HFFc6 (cell line): ENCODE measurements at regions not wholly inside any gene's neighbourhood (a gene's known extent, or its start where the extent isn't known, plus 50 kb on each side); places are given as distances from the start of the nearest gene placed in this dataset.

Source experiments
- DNase-seq: peaks from one replicate; pipeline ENCODE4 v3.0.0-alpha.2; 2018
- H3K27ac Mint-ChIP-seq: 2 replicates; pipeline ENCODE4 v1.8.0; 2020; ENCODE audit warnings: mild to moderate bottlenecking, mixed read lengths
- H3K27me3 Mint-ChIP-seq: 2 replicates; pipeline ENCODE4 v1.8.0; 2021; ENCODE audit warnings: mild to moderate bottlenecking, moderate library complexity, mixed read lengths; ENCODE audit not compliant: insufficient read depth
- H3K36me3 Mint-ChIP-seq: 2 replicates; pipeline ENCODE4 v1.8.0; 2021; ENCODE audit warnings: low read depth, mixed read lengths
- H3K4me1 Mint-ChIP-seq: 2 replicates; pipeline ENCODE4 v1.8.0; 2020; ENCODE audit warnings: low read depth, mixed read lengths
- H3K4me3 Mint-ChIP-seq: 2 replicates; pipeline ENCODE4 v1.8.0; 2020; ENCODE audit warnings: mild to moderate bottlenecking, moderate library complexity, mixed read lengths
- H3K9me3 Mint-ChIP-seq: 2 replicates; pipeline ENCODE4 v1.8.0; 2020; ENCODE audit warnings: mild to moderate bottlenecking, mixed read lengths
- CTCF ChIP-seq: fragments of 200-600 bp; sonication (generic); IDR thresholded peaks from 2 replicates; pipeline ENCODE4 v1.5.0; 2021; ENCODE audit warnings: antibody characterized with exemption, mild to moderate bottlenecking

- TF ChIP-seq CTCF: no peak
- no peaks in the 10 kb centered on the region for H3K9me3 Mint-ChIP-seq
- H3K36me3 Mint-ChIP-seq: no peaks in the 10 kb centered on the region
- H3K4me1 Mint-ChIP-seq: peaks cover 52% of the 10 kb centered on the region
- H3K27me3 Mint-ChIP-seq: no peaks in the 10 kb centered on the region
- H3K27ac Mint-ChIP-seq: no peak overlapping the region
- H3K4me3 Mint-ChIP-seq: no peak overlapping the region
- DNase-seq: no peak
Observed at GRCh38 chr3:104362319-104362718, 1004.4 kb upstream of the ALCAM start.

GRCh38 chr3:104367000-104367399 lies 999.7 kb upstream of the ALCAM start:
- Mint-ChIP-seq H3K27ac (no peak overlapping the region), H3K4me3 (no peak overlapping the region), H3K36me3 (no peaks in the 10 kb centered on the region), H3K9me3 (no peaks in the 10 kb centered on the region), H3K4me1 (peaks cover 37% of the 10 kb centered on the region), H3K27me3 (no peaks in the 10 kb centered on the region)
- no peak for TF ChIP-seq CTCF
- DNase-seq: no peak

GRCh38 chr3:104368760-104369159 lies 997.9 kb upstream of the ALCAM start:
- Mint-ChIP-seq H3K9me3 (no peaks in the 10 kb centered on the region), H3K27me3 (no peaks in the 10 kb centered on the region), H3K4me3 (no peak overlapping the region), H3K36me3 (no peaks in the 10 kb centered on the region), H3K27ac (no peak overlapping the region), H3K4me1 (peaks cover 32% of the 10 kb centered on the region)
- TF ChIP-seq CTCF: no peak
- no peak for DNase-seq

- no peaks in the 10 kb centered on the region for H3K36me3 Mint-ChIP-seq
- no peak overlapping the region for H3K27ac Mint-ChIP-seq
- TF ChIP-seq CTCF: no peak
- no peak overlapping the region for H3K4me3 Mint-ChIP-seq
- no peaks in the 10 kb centered on the region; the same call in 1 of the 2 replicates for H3K4me1 Mint-ChIP-seq
- no peak for DNase-seq
- no peaks in the 10 kb centered on the region for H3K9me3 Mint-ChIP-seq
- no peaks in the 10 kb centered on the region for H3K27me3 Mint-ChIP-seq
Observed at GRCh38 chr3:104385421-104385820, 981.3 kb upstream of the ALCAM start.

- peaks cover 5% of the 10 kb centered on the region; the same call in 1 of the 2 replicates for H3K9me3 Mint-ChIP-seq
- no peak for TF ChIP-seq CTCF
- H3K27me3 Mint-ChIP-seq: peaks cover 2% of the 10 kb centered on the region; the same call in 1 of the 2 replicates
- peaks cover 2% of the 10 kb centered on the region; the same call in 1 of the 2 replicates for H3K4me1 Mint-ChIP-seq
- no peak overlapping the region for H3K27ac Mint-ChIP-seq
- peaks cover 7% of the 10 kb centered on the region for H3K36me3 Mint-ChIP-seq
- no peak overlapping the region for H3K4me3 Mint-ChIP-seq
- DNase-seq: no peak
Observed at GRCh38 chr3:104388619-104389018, 978.1 kb upstream of the ALCAM start.

GRCh38 chr3:104392327-104392726 lies 974.4 kb upstream of the ALCAM start:
- TF ChIP-seq CTCF: peak; percentile 36; the same call in 1 of the 2 replicates
- peaks cover 5% of the 10 kb centered on the region; the same call in 1 of the 2 replicates for H3K9me3 Mint-ChIP-seq

More at GRCh38 chr3:104392327-104392726, 974.4 kb upstream of the ALCAM start:
- Mint-ChIP-seq H3K27ac (no peak overlapping the region), H3K4me3 (no peak overlapping the region), H3K27me3 (peaks cover 2% of the 10 kb centered on the region; the same call in 1 of the 2 replicates), H3K4me1 (peaks cover 6% of the 10 kb centered on the region; the same call in 1 of the 2 replicates), H3K36me3 (peaks cover 7% of the 10 kb centered on the region)
- DNase-seq: no peak
